ENCODE measurements at regions not wholly inside any gene's neighbourhood (a gene's known extent, or its start where the extent isn't known, plus 50 kb on each side); places are given as distances from the start of the nearest gene placed in this dataset.

DNA sequence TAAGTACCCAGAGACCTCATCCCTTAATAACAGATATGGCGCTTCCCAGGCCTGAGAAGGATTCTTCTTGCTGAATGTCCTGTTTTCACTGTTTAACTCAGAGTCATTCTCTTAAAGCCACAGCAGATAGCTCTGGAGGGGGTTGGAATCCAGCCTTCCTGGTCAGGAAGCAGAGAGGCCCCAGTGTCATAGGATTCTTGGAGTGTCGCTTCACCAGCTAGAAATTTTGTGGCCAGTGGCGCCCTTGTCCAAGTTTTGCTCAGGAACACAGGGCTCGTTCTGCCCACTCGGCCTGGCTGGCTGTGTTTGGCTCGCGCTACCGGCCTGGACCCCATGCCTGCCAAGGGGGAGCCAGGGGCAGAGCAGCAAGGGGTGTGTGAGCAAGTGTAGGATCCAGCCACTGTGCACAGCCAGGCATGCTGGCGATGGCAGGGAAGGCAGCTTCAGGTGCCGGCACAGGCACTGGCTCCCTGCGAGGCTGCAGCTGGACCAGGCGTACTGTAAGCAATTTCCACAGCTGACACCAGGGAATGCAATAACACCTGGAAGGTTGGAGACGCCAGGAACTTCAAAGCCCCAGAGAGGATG, 214.8 kb upstream of the SESN3 start:
- no peak overlapping the region for H4K91ac ChIP-seq (ENCODE audit: insufficient read length, low read depth, low read length)
- no peaks in the 10 kb centered on the region for H3K23me2 ChIP-seq (ENCODE audit: insufficient read length, low read depth, low read length, poor library complexity, severe bottlenecking)
- H3K14ac ChIP-seq (ENCODE audit: insufficient read depth, low read length), result no peak overlapping the region
- no peak overlapping the region for H2AFZ ChIP-seq (ENCODE audit: low read length)
- Mint-ChIP-seq H3K27me3 (ENCODE audit: low read depth) (no peaks in the 10 kb centered on the region), H3K27ac (no peak overlapping the region), H3K4me3 (no peak overlapping the region), H3K36me3 (ENCODE audit: insufficient read depth in 1 of 3, low read depth in 3 of 3) (peaks cover 0 to 2% (median 0%) of the 10 kb centered on the region in 3 experiments; a peak in 1 of 7 replicates), H3K9me3 (no peaks in the 10 kb centered on the region), H3K4me1 (peaks cover 15 to 16% of the 10 kb centered on the region in 2 experiments)
- H4K5ac ChIP-seq (ENCODE audit: insufficient read length, low read depth, low read length), result no peak overlapping the region
- H4K8ac ChIP-seq (replicated peaks; ENCODE audit: insufficient read length, low read depth, low read length), result no peak overlapping the region
- H3K27ac ChIP-seq (ENCODE audit: insufficient read length, low read depth, low read length), result no peak overlapping the region
- H3K4me2 ChIP-seq (ENCODE audit: insufficient read depth, insufficient read length, low read length), result no peak overlapping the region
- no peak overlapping the region for H3K56ac ChIP-seq (ENCODE audit: insufficient read length, low read depth, low read length)
- no CpG with 5 or more reads among the region's 13 CpGs for WGBS (ENCODE audit: extremely low coverage, insufficient read length, low lambda C conversion rate)
- H3K23ac ChIP-seq (ENCODE audit: insufficient read length, low read depth, low read length), result no peak overlapping the region
- peak overlapping the region; percentile 21 for H3K18ac ChIP-seq (ENCODE audit: insufficient read length, low read depth, low read length)
- H2BK20ac ChIP-seq (ENCODE audit: low read depth, low read length, poor library complexity, severe bottlenecking), result no peak overlapping the region
- H3K9ac ChIP-seq (ENCODE audit: extremely low read depth, insufficient read length, low read length), result no peak overlapping the region
- no peaks in the 10 kb centered on the region for H3K9me3 ChIP-seq (ENCODE audit: control insufficient read depth, low read depth, low read length)
- H2BK120ac ChIP-seq (ENCODE audit: low read depth, low read length, poor library complexity, severe bottlenecking), result no peak overlapping the region
- H2BK12ac ChIP-seq (ENCODE audit: insufficient read length, low read depth, low read length), result no peak overlapping the region
- H3K27me3 ChIP-seq (ENCODE audit: insufficient read depth, low read length), result no peaks in the 10 kb centered on the region
- no peak overlapping the region for H3K4ac ChIP-seq (ENCODE audit: low read depth, low read length)
- H3T11ph ChIP-seq (ENCODE audit: low read length), result no peak overlapping the region
- no peaks in the 10 kb centered on the region for H3K79me2 ChIP-seq (ENCODE audit: insufficient read depth, low read length)
- H3K4me1 ChIP-seq (ENCODE audit: insufficient read depth, low read length), result peaks cover 5% of the 10 kb centered on the region
- peak; percentile 39 for DNase-seq
- H4K20me1 ChIP-seq (ENCODE audit: control insufficient read depth, insufficient read depth, insufficient read length), result no peaks in the 10 kb centered on the region
- no peak overlapping the region for H2BK15ac ChIP-seq (ENCODE audit: low read depth, low read length)
- TF ChIP-seq, protein P1, sequence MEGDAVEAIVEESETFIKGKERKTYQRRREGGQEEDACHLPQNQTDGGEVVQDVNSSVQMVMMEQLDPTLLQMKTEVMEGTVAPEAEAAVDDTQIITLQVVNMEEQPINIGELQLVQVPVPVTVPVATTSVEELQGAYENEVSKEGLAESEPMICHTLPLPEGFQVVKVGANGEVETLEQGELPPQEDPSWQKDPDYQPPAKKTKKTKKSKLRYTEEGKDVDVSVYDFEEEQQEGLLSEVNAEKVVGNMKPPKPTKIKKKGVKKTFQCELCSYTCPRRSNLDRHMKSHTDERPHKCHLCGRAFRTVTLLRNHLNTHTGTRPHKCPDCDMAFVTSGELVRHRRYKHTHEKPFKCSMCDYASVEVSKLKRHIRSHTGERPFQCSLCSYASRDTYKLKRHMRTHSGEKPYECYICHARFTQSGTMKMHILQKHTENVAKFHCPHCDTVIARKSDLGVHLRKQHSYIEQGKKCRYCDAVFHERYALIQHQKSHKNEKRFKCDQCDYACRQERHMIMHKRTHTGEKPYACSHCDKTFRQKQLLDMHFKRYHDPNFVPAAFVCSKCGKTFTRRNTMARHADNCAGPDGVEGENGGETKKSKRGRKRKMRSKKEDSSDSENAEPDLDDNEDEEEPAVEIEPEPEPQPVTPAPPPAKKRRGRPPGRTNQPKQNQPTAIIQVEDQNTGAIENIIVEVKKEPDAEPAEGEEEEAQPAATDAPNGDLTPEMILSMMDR (conservative IDR thresholded peaks at IDR 0.05), result no peak
- H2AK5ac ChIP-seq (ENCODE audit: insufficient read length, low read length), result no peak overlapping the region
- H2BK5ac ChIP-seq (ENCODE audit: insufficient read length, low read length), result no peak overlapping the region
- H3K79me1 ChIP-seq (ENCODE audit: insufficient read depth, low read depth, low read length, poor library complexity, severe bottlenecking), result no peaks in the 10 kb centered on the region
